IMR-90 (cell line): ENCODE measurements at regions not wholly inside any gene's neighbourhood (a gene's known extent, or its start where the extent isn't known, plus 50 kb on each side); places are given as distances from the start of the nearest gene placed in this dataset.

Experiments
- ATAC-seq: fragments of 200-7000 bp; cut with Tn5 transposase; 2 replicates; pipeline ENCODE4 v1.9.1; 2020; ENCODE audit warnings: low read depth, mild to moderate bottlenecking, moderate library complexity
- BruUV-seq: library from RNA; stranded (reverse); fragments of 400-500 nt; replicated peaks from 2 replicates; lab custom pipeline; 2021; lab: Mats Ljungman, UMichigan
- CTCF ChIA-PET: fragments of 300-600 bp; formaldehyde crosslinking; extraction: SDS; loops from one replicate; lab custom pipeline; 2021; ENCODE audit warnings: antibody characterized with exemption; lab: Yijun Ruan, JAX
- POLR2A ChIA-PET: fragments of 300-600 bp; sonication (Branson Sonifier 250); formaldehyde crosslinking; loops from one replicate; lab custom pipeline; 2022; ENCODE audit warnings: antibody characterized with exemption; ENCODE audit not compliant: unreplicated experiment; lab: Charles Lee
- DNase-seq: peaks from one replicate; pipeline ENCODE4 v3.0.0; 2013
- H2AFZ ChIP-seq: replicated peaks from 2 replicates; pipeline ENCODE3; 2013; ENCODE audit warnings: low read length, mild to moderate bottlenecking; ENCODE audit not compliant: poor library complexity
- H2AK5ac ChIP-seq: 2 replicates; pipeline ENCODE4 v1.6.1; 2013; ENCODE audit warnings: low read depth, low read length, inconsistent platforms
- H2AK9ac ChIP-seq: replicated peaks from 2 replicates; pipeline ENCODE3; 2013; ENCODE audit warnings: mild to moderate bottlenecking, low read depth, low read length, moderate library complexity; ENCODE audit not compliant: poor library complexity
- H2BK120ac ChIP-seq: 2 replicates; pipeline ENCODE4 v1.6.1; 2013; ENCODE audit warnings: low read depth, low read length, inconsistent platforms
- H2BK15ac ChIP-seq: 3 replicates; pipeline ENCODE4 v1.6.1; 2013; ENCODE audit warnings: low read depth, low read length, inconsistent platforms
- H2BK20ac ChIP-seq: 2 replicates; pipeline ENCODE4 v1.6.1; 2013; ENCODE audit warnings: low read depth, mild to moderate bottlenecking, inconsistent platforms, low read length, moderate library complexity
- H2BK5ac ChIP-seq: 2 replicates; pipeline ENCODE4 v1.6.1; 2013; ENCODE audit warnings: mild to moderate bottlenecking, low read depth, low read length, inconsistent platforms; ENCODE audit not compliant: poor library complexity, severe bottlenecking
- H3K14ac ChIP-seq: replicated peaks from 2 replicates; pipeline ENCODE4 v1.6.1; 2013; ENCODE audit warnings: low read depth, low read length, inconsistent platforms
- H3K18ac ChIP-seq: 2 replicates; pipeline ENCODE4 v1.6.1; 2013; ENCODE audit warnings: low read depth, low read length, control low read depth
- H3K23ac ChIP-seq: 2 replicates; pipeline ENCODE4 v1.6.1; 2013; ENCODE audit warnings: low read depth, low read length, inconsistent platforms
- H3K27ac ChIP-seq: 2 replicates; pipeline ENCODE4 v1.5.1; 2013; ENCODE audit warnings: mild to moderate bottlenecking, control low read depth, low read length; ENCODE audit not compliant: insufficient read depth
- H3K27me3 ChIP-seq: 2 replicates; pipeline ENCODE4 v1.6.1; 2013; ENCODE audit warnings: low read length; ENCODE audit not compliant: control insufficient read depth, insufficient read depth
- H3K36me3 ChIP-seq: 2 replicates; pipeline ENCODE4 v1.6.1; 2013; ENCODE audit warnings: low read length, mixed read lengths; ENCODE audit not compliant: control insufficient read depth, insufficient read depth
- H3K4ac ChIP-seq: 2 replicates; pipeline ENCODE4 v1.6.1; 2013; ENCODE audit warnings: low read depth, low read length, inconsistent platforms
- H3K4me1 ChIP-seq: 2 replicates; pipeline ENCODE4 v1.6.1; 2013; ENCODE audit warnings: low read length, mixed read lengths; ENCODE audit not compliant: control insufficient read depth, insufficient read depth
- H3K4me2 ChIP-seq: 2 replicates; pipeline ENCODE4 v1.6.1; 2013; ENCODE audit warnings: low read depth, mild to moderate bottlenecking, control low read depth, low read length, moderate library complexity
- H3K4me3 ChIP-seq: 2 replicates; pipeline ENCODE4 v1.5.1; 2013; ENCODE audit warnings: low read depth, mild to moderate bottlenecking, control low read depth, low read length, moderate library complexity; ENCODE audit not compliant: insufficient read depth
- H3K56ac ChIP-seq: 2 replicates; pipeline ENCODE4 v1.6.1; 2013; ENCODE audit warnings: low read length, inconsistent platforms; ENCODE audit not compliant: insufficient read depth; ENCODE audit errors: extremely low read depth
- H3K79me1 ChIP-seq, 2 experiments: 2 replicates each; pipeline ENCODE4 v1.6.1; 2013; ENCODE audit warnings: low read length in 2 of 2, inconsistent platforms in 1 of 2, low read depth in 1 of 2
- H3K9ac ChIP-seq: 2 replicates; pipeline ENCODE4 v1.6.1; 2013; ENCODE audit warnings: low read depth, low read length, control low read depth
- H3K9me1 ChIP-seq: 2 replicates; pipeline ENCODE4 v1.6.1; 2013; ENCODE audit warnings: low read length, inconsistent platforms; ENCODE audit not compliant: insufficient read depth
- H3K9me3 ChIP-seq: 2 replicates; pipeline ENCODE4 v1.6.1; 2013; ENCODE audit warnings: low read length; ENCODE audit not compliant: control insufficient read depth, insufficient read depth
- H4K20me1 ChIP-seq: 2 replicates; pipeline ENCODE4 v1.6.1; 2013; ENCODE audit warnings: low read length, inconsistent platforms; ENCODE audit not compliant: insufficient read depth
- H4K5ac ChIP-seq: 2 replicates; pipeline ENCODE4 v1.6.1; 2013; ENCODE audit warnings: mild to moderate bottlenecking, low read depth, low read length, control low read depth
- H4K8ac ChIP-seq, 2 experiments: 2 replicates each; pipeline ENCODE4 v1.6.1; 2013; ENCODE audit warnings: low read depth in 2 of 2, low read length in 2 of 2, control low read depth in 1 of 2, inconsistent platforms in 1 of 2
- H4K91ac ChIP-seq: 2 replicates; pipeline ENCODE4 v1.6.1; 2013; ENCODE audit warnings: low read depth, low read length, inconsistent platforms; ENCODE audit not compliant: insufficient read depth
- CEBPB ChIP-seq: IDR thresholded peaks from 2 replicates; pipeline ENCODE4 v1.6.1; 2012; ENCODE audit warnings: low read depth, low read length, improper control_type of control experiment
- CHD1 ChIP-seq: IDR thresholded peaks from 2 replicates; pipeline ENCODE4 v1.6.1; 2012; ENCODE audit warnings: low read depth, low read length, improper control_type of control experiment
- CTCF ChIP-seq: conservative IDR thresholded peaks from 2 replicates; pipeline ENCODE4 v1.5.1; 2012; ENCODE audit warnings: mild to moderate bottlenecking, low read depth, low read length, improper control_type of control experiment
- ELK1 ChIP-seq: fragments of 150-350 bp; IDR thresholded peaks from 2 replicates; pipeline ENCODE4 v1.6.1; 2016; ENCODE audit warnings: low read depth, mild to moderate bottlenecking, low read length, moderate library complexity, borderline replicate concordance
- FOS ChIP-seq: fragments of 150-350 bp; IDR thresholded peaks from 2 replicates; pipeline ENCODE4 v1.6.1; 2016; ENCODE audit warnings: low read depth, low read length
- MAFK ChIP-seq: IDR thresholded peaks from 2 replicates; pipeline ENCODE4 v1.6.1; 2012; ENCODE audit warnings: low read depth, low read length, improper control_type of control experiment
- MAZ ChIP-seq: IDR thresholded peaks from 2 replicates; pipeline ENCODE4 v1.6.1; 2012; ENCODE audit warnings: low read depth, mild to moderate bottlenecking, low read length, improper control_type of control experiment, moderate library complexity, borderline replicate concordance
- MXI1 ChIP-seq: IDR thresholded peaks from 2 replicates; pipeline ENCODE4 v1.6.1; 2012; ENCODE audit warnings: low read depth, mild to moderate bottlenecking, low read length, moderate library complexity, borderline replicate concordance
- NFE2L2 ChIP-seq: fragments of 150-350 bp; IDR thresholded peaks from 2 replicates; pipeline ENCODE4 v1.6.1; 2016; ENCODE audit warnings: low read depth, mild to moderate bottlenecking, low read length
- POLR2A ChIP-seq: IDR thresholded peaks from 2 replicates; pipeline ENCODE4 v1.6.1; 2012; ENCODE audit warnings: mild to moderate bottlenecking, low read depth, low read length
- RAD21 ChIP-seq: IDR thresholded peaks from 2 replicates; pipeline ENCODE4 v1.6.1; 2012; ENCODE audit warnings: low read length, improper control_type of control experiment
- RFX5 ChIP-seq: IDR thresholded peaks from 2 replicates; pipeline ENCODE4 v1.8.0; 2012; ENCODE audit warnings: low read depth, mild to moderate bottlenecking, low read length, moderate library complexity
- SMC3 ChIP-seq: fragments of 150-350 bp; IDR thresholded peaks from 2 replicates; pipeline ENCODE4 v1.6.1; 2016; ENCODE audit warnings: low read depth, mild to moderate bottlenecking, antibody characterized with exemption, low read length, moderate library complexity
- WGBS, 2 experiments: methylation state at CpG; one replicate each; pipeline versions ENCODE4 v1.1.5 to v1.1.7; 2013; ENCODE audit warnings: missing lambda C conversion rate in 2 of 2; ENCODE audit not compliant: insufficient read length in 1 of 2; ENCODE audit errors: extremely low coverage in 2 of 2; 5-methylcytosine and 5-hydroxymethylcytosine counted together
- dilution Hi-C: fragments of 300-500 bp; cut with HindIII; formaldehyde crosslinking; loops from one replicate; pipeline ENCODE4 v1.14.3; 2018; ENCODE audit warnings: low sequenced_read_pairs; ENCODE audit not compliant: unreplicated experiment
- in situ Hi-C: fragments of 300-500 bp; cut with MboI; formaldehyde crosslinking; loops from 3 replicates; pipeline ENCODE4 v1.14.3; 2019; ENCODE audit warnings: low sequenced_read_pairs, inconsistent platforms, mixed read lengths
- intact Hi-C: fragments of 100-400 bp; cut with micrococcal nuclease; formaldehyde crosslinking; loops from 2 replicates; pipeline ENCODE4 v1.10.0; 2022

GRCh38 chr15:29925227-29926082, 103.2 kb upstream of the TJP1 start:
- H3K4me1 ChIP-seq = peaks cover 17% of the 10 kb centered on the region
- H3K9ac ChIP-seq = no peak overlapping the region

More at GRCh38 chr15:29925227-29926082, 103.2 kb upstream of the TJP1 start:
- peak overlapping the region; percentile 56 to 65 for H4K8ac ChIP-seq
- intact Hi-C loops (loop anchor here (1.0 kb wide), 2 partner anchors 104 to 177 kb away; no protein-coding TSS in a partner anchor), in situ Hi-C loops (loop anchor here (5.0 to 10.0 kb wide), 3 partner anchors 51 to 178 kb away; no protein-coding TSS in a partner anchor), dilution Hi-C loops (no loop called here)
- H4K20me1 ChIP-seq = no peaks in the 10 kb centered on the region
- ChIA-PET POLR2A (interaction anchor here (0.5 to 0.9 kb wide), 2 partner anchors 17 to 103 kb away, joined by 3 read pairs; no protein-coding TSS in a partner anchor), CTCF (interaction anchor here (0.5 to 2.0 kb wide), 48 partner anchors 8 to 255 kb away, joined by 3 to 18 read pairs (median 4); partner anchors contain the start of gene TJP1)
- H2BK15ac ChIP-seq = peak overlapping the region; percentile 86
- H2BK5ac ChIP-seq = peak overlapping the region; percentile 79
- no peak overlapping the region for H3K4me2 ChIP-seq
- TF ChIP-seq CHD1 (no peak), MAZ (0 out of 2 replicates have a peak, but pooled peaks have one; percentile 28), CEBPB (no peak), FOS (no peak), RFX5 (no peak), POLR2A (peak; percentile 50; the same call in 1 of the 2 replicates), MAFK (no peak), MXI1 (no peak), ELK1 (no peak), CTCF (peak; percentile 94), NFE2L2 (no peak), RAD21 (peak; percentile 87), SMC3 (peak; percentile 90)
- H3K56ac ChIP-seq = peak overlapping the region; percentile 45; the same call in 1 of the 2 replicates
- H3K4ac ChIP-seq = peak overlapping the region; percentile 99
- H3K23ac ChIP-seq = peak overlapping the region; percentile 75
- peak overlapping the region; percentile 19 for H4K5ac ChIP-seq
- WGBS, 2 experiments = no CpG with 5 or more reads among the region's 5 CpGs
- H3K18ac ChIP-seq = peak overlapping the region; percentile 40; the same call in 1 of the 2 replicates
- peak overlapping the region; percentile 44 for H3K27ac ChIP-seq
- BruUV-seq = no TSS peak
- H3K9me3 ChIP-seq = no peaks in the 10 kb centered on the region
- peak overlapping the region; percentile 85 for H2AK9ac ChIP-seq
- H3K4me3 ChIP-seq = no peak overlapping the region
- no peaks in the 10 kb centered on the region for H3K27me3 ChIP-seq
- peak overlapping the region; percentile 76 for H3K14ac ChIP-seq
- ATAC-seq (peak; percentile 72), DNase-seq (peak; percentile 80)
- peak overlapping the region; percentile 89 for H2BK120ac ChIP-seq
- peaks cover 12% of the 10 kb centered on the region for H3K9me1 ChIP-seq
- peaks cover 0 to 10% of the 10 kb centered on the region in 2 experiments; a peak in 2 of 4 replicates for H3K79me1 ChIP-seq
- H2BK20ac ChIP-seq = peak overlapping the region; percentile 95
- peak overlapping the region; percentile 91 for H4K91ac ChIP-seq
- H2AFZ ChIP-seq = peak overlapping the region; percentile 64
- peak overlapping the region; percentile 97 for H2AK5ac ChIP-seq
- H3K36me3 ChIP-seq = no peaks in the 10 kb centered on the region
